NOMO-1 treated with dmso at 0.1 percent for 144 hours (cell line): ENCODE measurements at regions not wholly inside any gene's neighbourhood (a gene's known extent, or its start where the extent isn't known, plus 50 kb on each side); places are given as distances from the start of the nearest gene placed in this dataset.
"Not testable (repeated sequence)": the region's sequence is repeated elsewhere in the genome, so short reads cannot be mapped to it uniquely, and the experiment has no call there.

ENCODE experiments used
- DNase-seq: peaks from one replicate; lab custom pipeline; 2025; ENCODE audit not compliant: unreplicated experiment; lab: John Stamatoyannopoulos, UW

DNA sequence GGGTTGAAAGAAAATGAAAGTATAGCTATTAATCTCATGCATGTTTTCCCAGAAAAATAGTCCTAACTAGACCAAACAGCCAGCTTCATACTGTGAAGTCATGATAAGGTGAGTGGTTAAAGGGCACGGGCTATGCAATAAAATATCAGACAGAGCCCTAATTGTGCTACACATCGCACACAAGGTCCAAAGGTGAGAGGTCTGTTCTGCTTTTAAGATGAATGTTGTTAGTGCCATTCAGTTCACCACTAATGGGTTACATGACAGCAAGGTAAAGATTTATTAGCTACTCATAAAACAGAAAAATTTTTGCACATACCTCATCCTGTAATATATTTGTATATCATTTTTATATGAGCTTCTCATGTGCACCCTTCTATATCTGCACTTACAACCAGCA, 105.0 kb upstream of the STK17B start:
- peak; percentile 9 for DNase-seq

DNA sequence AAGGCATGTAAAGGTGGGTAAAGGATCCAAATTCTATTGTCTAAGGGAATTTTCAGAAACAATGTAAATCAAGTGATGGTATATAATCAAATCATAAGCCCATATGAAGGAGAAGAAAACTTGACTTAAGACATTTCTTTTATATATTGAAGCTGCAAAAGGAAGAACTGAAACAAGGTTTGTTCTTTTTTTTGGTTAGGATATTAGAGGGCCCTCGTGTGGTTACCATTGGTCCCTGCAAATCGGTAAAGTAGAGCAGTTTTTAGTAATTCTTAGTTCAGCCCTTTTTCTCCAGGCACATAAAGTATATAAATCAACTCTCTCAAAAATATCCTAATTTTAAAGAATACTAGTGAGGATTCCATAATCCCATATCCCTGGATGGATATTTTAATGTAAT, 105.6 kb upstream of the STK17B start:
- peak; percentile 33 for DNase-seq

DNA sequence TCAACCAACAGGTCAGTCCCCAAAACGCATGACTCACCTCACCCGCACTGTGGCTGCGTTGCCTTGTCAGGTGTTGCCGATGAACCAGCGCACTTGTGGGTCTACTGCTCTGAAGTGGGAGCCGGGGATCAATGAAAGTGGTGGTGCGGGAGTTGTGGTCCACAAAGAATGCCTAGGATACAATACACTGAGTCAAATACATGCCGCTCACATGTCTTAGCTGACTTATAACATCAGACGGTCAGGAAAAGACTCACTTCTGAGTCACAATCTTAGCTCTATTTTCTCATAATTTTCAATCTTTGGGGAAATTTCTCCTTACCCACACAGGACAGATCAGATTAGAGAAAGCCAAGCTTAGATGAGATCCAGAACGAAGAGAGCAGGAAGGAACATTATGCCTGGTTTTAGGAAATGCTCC, 107.1 kb upstream of the STK17B start:
- no peak for DNase-seq

GRCh38 chr2:196279541-196279940, 108.2 kb upstream of the STK17B start:
- no peak for DNase-seq

DNA sequence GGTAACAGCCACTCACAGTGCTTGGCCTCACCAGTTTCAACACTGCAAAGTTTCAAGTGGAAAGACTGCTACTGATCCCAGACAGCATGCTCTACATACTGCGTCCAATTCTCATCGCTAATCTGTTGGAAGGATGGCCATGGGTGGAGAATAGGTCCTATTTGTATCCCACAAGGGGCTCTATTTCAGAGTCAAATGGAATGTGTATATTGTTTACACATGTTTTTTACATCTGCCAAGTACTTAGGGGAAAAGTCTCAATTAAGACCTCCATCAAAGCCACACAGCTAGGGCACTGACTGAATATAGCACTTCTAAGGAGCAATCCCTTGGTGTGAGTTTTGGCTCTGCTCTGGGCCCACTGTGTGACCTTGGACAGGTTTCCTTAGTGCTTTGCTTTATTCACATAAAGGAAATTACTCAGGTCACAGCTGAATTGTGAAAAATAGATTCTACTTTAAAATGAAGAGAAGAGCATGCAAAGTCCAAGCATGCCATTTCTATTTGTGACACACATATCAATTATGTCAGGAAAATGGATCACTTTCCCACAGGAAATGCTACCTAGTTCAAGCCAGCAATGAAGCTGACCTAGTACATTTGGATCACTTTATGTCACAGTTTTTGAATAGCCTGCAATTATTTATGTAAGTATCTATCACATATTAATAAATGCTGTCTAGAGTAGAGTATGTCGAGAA, 112.9 kb upstream of the STK17B start:
- no peak for DNase-seq

- no peak for DNase-seq
Observed at GRCh38 chr2:196284866-196285557, 113.6 kb upstream of the STK17B start.

DNA sequence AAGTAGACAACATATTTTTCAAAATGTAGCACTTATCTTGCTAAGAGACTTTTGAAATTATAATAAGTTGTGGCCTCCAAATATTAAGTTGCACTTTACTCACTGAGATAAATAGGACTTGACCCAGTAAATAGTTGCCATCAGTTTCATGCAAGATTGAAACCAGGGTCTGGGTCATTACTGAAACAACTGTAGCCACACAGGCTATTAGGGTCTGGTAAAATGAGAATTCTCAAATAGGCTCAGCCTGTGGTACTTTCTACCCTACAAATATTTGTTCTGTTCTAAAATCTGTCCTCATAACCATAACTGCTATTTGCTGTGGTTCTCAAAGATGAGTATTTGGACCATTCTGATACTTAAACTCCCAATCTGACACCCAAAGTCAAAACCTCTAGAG, 115.4 kb upstream of the STK17B start:
- no peak for DNase-seq

GRCh38 chr2:196287523-196287922, 116.1 kb upstream of the STK17B start:
- no peak for DNase-seq

GRCh38 chr2:196288006-196288538, 116.7 kb upstream of the STK17B start:
- no peak for DNase-seq

- DNase-seq: no peak
Observed at GRCh38 chr2:196289000-196289399, 117.6 kb upstream of the STK17B start.

GRCh38 chr2:196290136-196290535, 118.8 kb upstream of the STK17B start:
- DNase-seq: no peak

GRCh38 chr2:196290569-196290968, 119.2 kb upstream of the STK17B start:
- no peak for DNase-seq

GRCh38 chr2:196291426-196291825, 120.0 kb upstream of the STK17B start:
- no peak for DNase-seq

GRCh38 chr2:196291873-196292800, 120.8 kb upstream of the STK17B start:
- no peak for DNase-seq

DNA sequence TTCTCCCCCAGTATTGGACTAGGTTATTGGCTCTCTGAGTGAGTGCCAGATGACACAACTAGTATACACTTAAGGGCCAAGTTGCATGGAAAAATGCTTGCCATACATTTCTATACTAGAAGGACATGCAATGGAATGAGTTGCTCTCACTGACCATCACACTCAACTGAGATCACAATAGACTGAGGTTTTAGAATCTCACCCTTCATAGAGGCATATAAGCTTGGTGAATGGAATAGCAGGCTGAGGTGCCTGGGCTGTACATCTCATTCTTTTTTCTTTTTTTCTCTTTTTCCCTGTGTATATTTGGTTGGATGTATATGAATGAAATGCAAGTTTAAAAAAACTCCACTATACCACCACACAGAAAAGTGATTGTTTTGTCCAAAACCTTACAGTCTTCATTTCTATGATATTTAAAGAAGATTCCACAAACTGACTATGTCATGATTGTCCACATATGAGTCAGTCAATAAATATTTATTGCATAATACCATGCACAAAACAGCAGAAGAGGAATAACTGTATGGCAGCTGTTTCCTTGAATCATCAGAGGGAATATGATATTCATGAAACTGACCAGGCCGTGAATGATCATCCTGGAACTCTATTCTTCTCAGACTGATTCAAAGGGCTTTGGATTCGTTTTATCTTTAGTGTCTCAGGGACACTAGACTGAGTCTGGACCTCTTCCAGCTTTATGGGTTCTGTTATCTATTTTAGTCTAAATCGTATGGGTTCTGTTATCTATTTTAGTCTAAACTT, 122.6 kb upstream of the STK17B start:
- DNase-seq: no peak

GRCh38 chr2:196294516-196294909, 123.1 kb upstream of the STK17B start:
- no peak for DNase-seq

DNA sequence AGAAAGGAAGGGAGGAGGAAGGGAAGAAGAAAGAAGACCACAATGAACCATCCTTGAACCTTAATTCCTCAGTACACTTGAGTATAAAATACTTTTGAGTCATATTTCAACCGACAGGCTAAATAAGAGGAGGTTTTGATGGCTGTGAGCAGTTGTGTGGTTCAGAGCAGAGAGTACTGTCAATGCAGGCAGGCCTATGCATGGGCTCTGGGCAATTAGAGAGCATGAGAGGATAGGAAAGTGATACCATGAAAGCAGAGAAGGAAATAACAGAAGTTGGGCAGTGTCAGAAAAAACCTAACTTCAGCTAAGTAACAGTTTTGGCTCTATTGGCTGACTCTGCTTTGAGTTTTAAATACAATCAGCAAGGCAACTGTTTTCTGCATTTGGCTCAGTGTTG, 123.6 kb upstream of the STK17B start:
- no peak for DNase-seq

DNA sequence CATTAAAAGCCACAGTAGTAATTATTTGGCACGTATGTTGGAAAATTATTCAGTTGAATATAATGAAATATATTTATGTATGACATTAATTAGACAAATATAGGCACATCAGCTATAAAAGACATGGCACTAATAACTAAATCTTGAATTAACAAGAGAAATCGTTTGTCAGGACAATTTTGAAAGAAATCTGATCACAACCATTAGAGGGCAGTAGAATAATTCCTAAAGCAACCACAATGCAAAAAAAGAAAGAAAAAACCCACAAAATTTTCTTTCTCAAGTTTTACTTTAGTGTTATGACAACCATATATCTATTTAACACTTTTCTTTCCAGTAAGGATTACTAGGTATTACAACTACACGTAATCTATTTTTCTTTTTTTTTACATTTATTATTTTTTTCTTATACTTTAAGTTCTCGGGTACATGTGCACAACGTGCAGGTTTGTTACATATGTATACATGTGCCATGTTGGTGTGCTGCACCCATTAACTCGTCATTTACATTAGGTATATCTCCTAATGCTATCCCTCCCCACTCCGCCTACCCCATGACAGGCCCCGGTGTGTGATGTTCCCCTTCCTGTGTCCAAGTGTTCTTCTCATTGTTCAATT, 126.8 kb upstream of the STK17B start:
- DNase-seq: not testable (repeated sequence)

GRCh38 chr2:196307775-196308305, 136.5 kb upstream of the STK17B start:
- DNase-seq: no peak

DNA sequence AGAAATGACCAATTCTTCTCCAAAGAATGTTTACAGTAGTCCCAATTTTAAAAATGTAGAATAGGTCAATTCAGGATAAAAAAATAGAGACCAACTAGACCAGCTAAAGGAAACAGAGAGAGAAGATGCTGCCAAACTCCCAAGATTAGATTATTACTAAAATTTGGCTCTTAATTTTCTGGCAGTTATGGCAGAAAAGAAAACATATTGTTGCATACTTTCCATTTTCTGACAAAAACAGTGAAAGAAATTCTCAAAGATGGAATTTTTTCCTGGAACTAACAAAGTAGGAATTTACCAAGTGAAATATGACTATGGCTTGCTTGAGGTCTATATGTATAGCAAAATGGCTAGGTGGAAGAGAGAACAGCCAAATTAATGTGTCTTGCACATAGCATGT, 138.3 kb upstream of the STK17B start:
- DNase-seq: no peak
